WTC11 (cell line): ENCODE measurements at regions not wholly inside any gene's neighbourhood (a gene's known extent, or its start where the extent isn't known, plus 50 kb on each side); places are given as distances from the start of the nearest gene placed in this dataset.
"Not testable (repeated sequence)": the region's sequence is repeated elsewhere in the genome, so short reads cannot be mapped to it uniquely, and the experiment has no call there.

Experiments used
- ATAC-seq: fragments of 200-7000 bp; cut with Tn5 transposase; 2 replicates; pipeline ENCODE4 v1.10.0; 2021; ENCODE audit warnings: mild to moderate bottlenecking, moderate library complexity
- CTCF ChIA-PET: fragments of 300-600 bp; sonication (Branson Sonifier 250); formaldehyde crosslinking; loops from one replicate; lab custom pipeline; 2021; ENCODE audit warnings: antibody characterized with exemption; lab: Charles Lee
- POLR2A ChIA-PET: fragments of 350-600 bp; sonication (Branson Sonifier 250); formaldehyde crosslinking; loops from one replicate; lab custom pipeline; 2021; ENCODE audit warnings: antibody characterized with exemption; lab: Charles Lee
- DNase-seq: peaks from one replicate; pipeline ENCODE4 v3.0.0; 2021; ENCODE audit warnings: low spot score
- H3K27ac Mint-ChIP-seq: 2 replicates; pipeline ENCODE4 v1.8.0; 2021; ENCODE audit warnings: mixed read lengths
- H3K27me3 Mint-ChIP-seq: 2 replicates; pipeline ENCODE4 v1.8.0; 2021; ENCODE audit warnings: low read depth, mild to moderate bottlenecking, moderate library complexity, mixed read lengths
- H3K36me3 Mint-ChIP-seq: 2 replicates; pipeline ENCODE4 v1.8.0; 2021; ENCODE audit warnings: mixed read lengths
- H3K4me1 Mint-ChIP-seq: 2 replicates; pipeline ENCODE4 v1.8.0; 2022; ENCODE audit warnings: mixed read lengths
- H3K4me3 Mint-ChIP-seq: 2 replicates; pipeline ENCODE4 v1.8.0; 2021; ENCODE audit warnings: mild to moderate bottlenecking, moderate library complexity, mixed read lengths
- H3K9me3 Mint-ChIP-seq: 2 replicates; pipeline ENCODE4 v1.8.0; 2021; ENCODE audit warnings: mixed read lengths
- CREB1 ChIP-seq: sonication (generic); formaldehyde crosslinking; IDR thresholded peaks from 2 replicates; pipeline ENCODE4 v1.8.0; 2023; ENCODE audit warnings: mild to moderate bottlenecking, missing genetic modification reagents
- CREM ChIP-seq: sonication (generic); formaldehyde crosslinking; IDR thresholded peaks from 2 replicates; pipeline ENCODE4 v1.8.1; 2022; ENCODE audit warnings: mild to moderate bottlenecking, missing genetic modification reagents, moderate library complexity
- MXD4 ChIP-seq: fragments of 250-450 bp; sonication (Bioruptor Pico); IDR thresholded peaks from 2 replicates; pipeline ENCODE4 v1.8.0; 2021; ENCODE audit warnings: mild to moderate bottlenecking, moderate library complexity, borderline replicate concordance
- NR1H2 ChIP-seq: sonication (generic); formaldehyde crosslinking; IDR thresholded peaks from 2 replicates; pipeline ENCODE4 v1.9.0; 2021; ENCODE audit warnings: mild to moderate bottlenecking, moderate library complexity, missing genetic modification reagents
- NR3C1 ChIP-seq: sonication (generic); formaldehyde crosslinking; conservative IDR thresholded peaks from 2 replicates; pipeline ENCODE4 v1.8.1; 2023; ENCODE audit warnings: low read depth, mild to moderate bottlenecking, missing genetic modification reagents
- PRRX2 ChIP-seq: fragments of 250-450 bp; sonication (Bioruptor Pico); IDR thresholded peaks from 2 replicates; pipeline ENCODE4 v1.8.0; 2021; ENCODE audit warnings: mild to moderate bottlenecking
- RELA ChIP-seq: sonication (generic); formaldehyde crosslinking; IDR thresholded peaks from 2 replicates; pipeline ENCODE4 v1.8.1; 2022; ENCODE audit warnings: missing genetic modification reagents, mild to moderate bottlenecking, borderline replicate concordance
- SMAD4 ChIP-seq: sonication (generic); formaldehyde crosslinking; IDR thresholded peaks from 2 replicates; pipeline ENCODE4 v1.8.0; 2022; ENCODE audit warnings: mild to moderate bottlenecking, missing genetic modification reagents
- TCF7 ChIP-seq: sonication (generic); formaldehyde crosslinking; IDR thresholded peaks from 2 replicates; pipeline ENCODE4 v1.8.0; 2022; ENCODE audit warnings: mild to moderate bottlenecking, low read depth, missing genetic modification reagents, moderate library complexity
- TEAD1 ChIP-seq: sonication (generic); formaldehyde crosslinking; IDR thresholded peaks from 2 replicates; pipeline ENCODE4 v1.8.0; 2022; ENCODE audit warnings: mild to moderate bottlenecking, missing genetic modification reagents
- TP53 ChIP-seq: sonication (generic); formaldehyde crosslinking; IDR thresholded peaks from 2 replicates; pipeline ENCODE4 v1.8.1; 2023; ENCODE audit warnings: mild to moderate bottlenecking, missing genetic modification reagents
- ZNF121 ChIP-seq: sonication (generic); formaldehyde crosslinking; IDR thresholded peaks from 2 replicates; pipeline ENCODE4 v1.8.0; 2023; ENCODE audit warnings: missing genetic modification reagents
- ZNF317 ChIP-seq: sonication (generic); formaldehyde crosslinking; IDR thresholded peaks from 2 replicates; pipeline ENCODE4 v1.8.1; 2023; ENCODE audit warnings: low read depth, mild to moderate bottlenecking, moderate library complexity, missing genetic modification reagents, borderline replicate concordance
- TF ChIP-seq, protein P1 (sequence below): fragments of 250-450 bp; sonication (Bioruptor Pico); conservative IDR thresholded peaks from 2 replicates; pipeline ENCODE4 v1.9.0; 2021; ENCODE audit warnings: mild to moderate bottlenecking
- TF ChIP-seq, protein P2 (sequence below): sonication (generic); formaldehyde crosslinking; IDR thresholded peaks from 2 replicates; pipeline ENCODE4 v1.8.1; 2023; ENCODE audit warnings: mild to moderate bottlenecking, missing genetic modification reagents, moderate library complexity
- TF ChIP-seq, protein P3 (sequence below): sonication (generic); formaldehyde crosslinking; IDR thresholded peaks from 2 replicates; pipeline ENCODE4 v1.8.0; 2022; ENCODE audit warnings: mild to moderate bottlenecking, missing genetic modification reagents
- TF ChIP-seq, protein P4 (sequence below): fragments of 250-450 bp; sonication (Bioruptor Pico); IDR thresholded peaks from 2 replicates; pipeline ENCODE4 v2.1.2; 2022; ENCODE audit warnings: mild to moderate bottlenecking, moderate library complexity
- TF ChIP-seq, protein P5 (sequence below): fragments of 250-450 bp; sonication (Bioruptor Pico); IDR thresholded peaks from 2 replicates; pipeline ENCODE4 v1.9.0; 2021; ENCODE audit warnings: moderate library complexity, mild to moderate bottlenecking, inconsistent platforms, borderline replicate concordance
- TF ChIP-seq, protein P6 (sequence below): sonication (generic); formaldehyde crosslinking; IDR thresholded peaks from 2 replicates; pipeline ENCODE4 v1.8.1; 2022; ENCODE audit warnings: missing genetic modification reagents, borderline replicate concordance

DNA sequence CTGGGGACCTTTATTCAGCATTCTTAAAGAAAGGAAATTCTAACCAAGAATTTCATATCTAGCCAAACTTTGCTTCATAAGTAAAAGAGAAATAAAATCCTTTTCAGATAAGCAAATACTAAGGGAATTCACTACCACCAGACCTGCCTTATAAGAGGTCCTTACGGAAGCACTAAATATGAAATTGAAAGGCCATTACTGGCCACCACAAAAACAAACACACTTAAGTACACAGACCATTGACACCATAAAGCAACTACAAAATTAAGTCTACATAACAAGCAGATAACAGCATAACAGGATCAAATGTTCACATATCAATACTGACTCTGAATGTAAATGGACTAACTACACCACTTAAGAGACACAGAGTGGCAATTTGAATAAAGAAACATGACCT is 361.4 kb upstream of the POU5F2 start:
- no peak overlapping the region for H3K4me3 Mint-ChIP-seq
- H3K27ac Mint-ChIP-seq, result no peak overlapping the region
- no peak for DNase-seq
- H3K4me1 Mint-ChIP-seq, result peaks cover 10% of the 10 kb centered on the region
- peaks cover 44% of the 10 kb centered on the region for H3K9me3 Mint-ChIP-seq
- TF ChIP-seq SMAD4 (CRISPR knock-in tag) (no peak), ZNF121 (CRISPR knock-in tag) (no peak), ZNF317 (CRISPR knock-in tag) (no peak), RELA (CRISPR knock-in tag) (no peak)
- POLR2A ChIA-PET, result no interaction called here
- H3K27me3 Mint-ChIP-seq, result no peaks in the 10 kb centered on the region; the same call in 1 of the 2 replicates
- ATAC-seq, result no peak
- CTCF ChIA-PET, result no interaction called here
- H3K36me3 Mint-ChIP-seq, result peaks cover 24% of the 10 kb centered on the region

DNA sequence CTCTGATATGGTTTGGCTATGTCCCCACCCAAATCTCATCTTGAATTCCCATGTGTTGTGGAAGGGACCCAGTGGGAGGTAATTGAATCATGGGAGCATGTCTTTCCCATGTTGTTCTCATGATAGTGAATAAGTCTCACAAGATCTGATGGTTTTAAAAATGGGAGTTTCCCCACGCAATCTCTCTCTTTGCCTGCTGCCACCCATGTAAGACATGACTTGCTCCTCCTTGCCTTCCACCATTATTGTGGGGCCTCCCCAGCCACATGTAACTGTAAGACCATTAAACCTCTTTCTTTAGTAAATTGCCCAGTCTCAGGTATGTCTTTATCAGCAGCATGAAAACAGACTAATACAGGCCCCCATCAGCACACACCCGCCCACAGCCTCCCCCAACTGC is 356.0 kb upstream of the POU5F2 start:
- peaks cover 29% of the 10 kb centered on the region for H3K9me3 Mint-ChIP-seq
- H3K4me3 Mint-ChIP-seq, DNase-seq, H3K36me3 Mint-ChIP-seq, CTCF ChIA-PET, ATAC-seq, H3K27ac Mint-ChIP-seq, H3K27me3 Mint-ChIP-seq, H3K4me1 Mint-ChIP-seq, POLR2A ChIA-PET: not testable (repeated sequence)

DNA sequence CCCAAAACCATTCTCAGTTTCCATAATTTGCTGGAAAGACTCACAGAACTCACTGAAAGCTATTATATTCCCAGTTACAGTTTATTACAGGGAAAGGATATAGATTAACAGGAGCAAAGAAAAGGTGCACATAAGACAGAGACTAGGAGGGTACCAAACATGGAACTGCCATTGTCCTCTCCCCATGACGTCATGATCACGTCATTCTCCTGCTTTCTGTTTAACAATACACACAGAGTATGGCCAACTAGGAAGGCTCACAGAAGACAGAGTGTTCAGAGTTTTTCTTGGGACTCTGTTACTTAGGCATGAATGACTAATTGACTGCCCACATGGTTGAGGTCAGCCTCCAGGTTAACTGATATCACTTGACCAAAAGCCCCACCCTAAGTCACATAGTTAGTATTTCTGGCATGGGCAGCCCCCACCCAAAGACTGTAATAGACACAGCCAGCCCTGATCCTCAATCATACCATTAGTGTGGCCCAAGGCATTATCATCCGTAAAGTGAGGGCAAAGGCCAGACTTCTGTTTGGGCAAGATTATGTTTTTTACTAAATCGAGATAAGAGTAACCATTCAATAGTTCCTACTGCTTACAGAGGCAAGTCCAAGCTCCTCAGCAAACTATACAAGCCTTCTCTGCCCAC is 353.5 kb upstream of the POU5F2 start:
- Mint-ChIP-seq H3K4me3 (no peak overlapping the region), H3K27me3 (no peaks in the 10 kb centered on the region; the same call in 1 of the 2 replicates), H3K27ac (no peak overlapping the region), H3K4me1 (peaks cover 13% of the 10 kb centered on the region), H3K36me3 (peaks cover 7% of the 10 kb centered on the region; the same call in 1 of the 2 replicates), H3K9me3 (peaks cover 22% of the 10 kb centered on the region)
- ATAC-seq (no peak), DNase-seq (no peak)
- TF ChIP-seq TCF7 (CRISPR knock-in tag), result no peak
- TF ChIP-seq TEAD1 (CRISPR knock-in tag), result no peak
- TF ChIP-seq, protein P1, sequence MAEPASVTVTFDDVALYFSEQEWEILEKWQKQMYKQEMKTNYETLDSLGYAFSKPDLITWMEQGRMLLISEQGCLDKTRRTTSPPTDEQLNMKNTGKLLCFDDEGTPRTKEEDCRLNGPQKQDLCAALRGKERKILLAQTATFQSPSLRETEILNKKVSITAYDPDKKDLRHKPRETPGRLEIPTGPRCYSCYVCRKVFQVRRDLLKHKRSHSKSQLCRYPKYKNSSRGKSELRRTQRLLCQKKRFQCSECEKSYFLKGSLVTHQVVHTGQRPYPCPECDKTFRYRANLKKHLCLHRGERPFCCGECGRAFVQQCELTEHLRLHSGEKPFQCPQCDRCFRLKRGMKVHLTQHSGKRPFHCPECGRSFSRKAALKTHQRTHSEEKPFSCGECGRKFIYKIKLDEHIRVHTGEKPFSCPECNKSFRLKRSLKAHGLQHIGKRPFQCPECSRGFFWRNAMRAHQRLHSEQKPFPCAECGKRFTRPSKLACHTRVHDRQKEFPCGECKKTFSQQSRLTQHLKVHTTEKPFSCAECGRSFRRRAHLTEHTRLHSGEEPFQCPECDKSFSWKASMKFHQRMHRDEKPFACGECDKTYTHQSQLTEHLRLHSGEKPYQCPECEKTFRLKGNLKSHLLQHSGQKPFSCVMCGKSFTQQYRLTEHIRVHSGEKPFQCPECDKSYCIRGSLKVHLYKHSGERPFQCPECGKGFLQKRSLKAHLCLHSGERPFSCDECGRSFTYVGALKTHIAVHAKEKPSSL (CRISPR knock-in tag), result no peak
- no peak for TF ChIP-seq CREB1 (CRISPR knock-in tag)
- TF ChIP-seq, protein P2, sequence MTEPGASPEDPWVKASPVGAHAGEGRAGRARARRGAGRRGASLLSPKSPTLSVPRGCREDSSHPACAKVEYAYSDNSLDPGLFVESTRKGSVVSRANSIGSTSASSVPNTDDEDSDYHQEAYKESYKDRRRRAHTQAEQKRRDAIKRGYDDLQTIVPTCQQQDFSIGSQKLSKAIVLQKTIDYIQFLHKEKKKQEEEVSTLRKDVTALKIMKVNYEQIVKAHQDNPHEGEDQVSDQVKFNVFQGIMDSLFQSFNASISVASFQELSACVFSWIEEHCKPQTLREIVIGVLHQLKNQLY, result no peak
- TF ChIP-seq, protein P3, sequence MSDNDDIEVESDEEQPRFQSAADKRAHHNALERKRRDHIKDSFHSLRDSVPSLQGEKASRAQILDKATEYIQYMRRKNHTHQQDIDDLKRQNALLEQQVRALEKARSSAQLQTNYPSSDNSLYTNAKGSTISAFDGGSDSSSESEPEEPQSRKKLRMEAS (CRISPR knock-in tag), result no peak
- no peak for TF ChIP-seq TP53 (CRISPR knock-in tag)
- TF ChIP-seq CREM (CRISPR knock-in tag), result no peak
- TF ChIP-seq, protein P4, sequence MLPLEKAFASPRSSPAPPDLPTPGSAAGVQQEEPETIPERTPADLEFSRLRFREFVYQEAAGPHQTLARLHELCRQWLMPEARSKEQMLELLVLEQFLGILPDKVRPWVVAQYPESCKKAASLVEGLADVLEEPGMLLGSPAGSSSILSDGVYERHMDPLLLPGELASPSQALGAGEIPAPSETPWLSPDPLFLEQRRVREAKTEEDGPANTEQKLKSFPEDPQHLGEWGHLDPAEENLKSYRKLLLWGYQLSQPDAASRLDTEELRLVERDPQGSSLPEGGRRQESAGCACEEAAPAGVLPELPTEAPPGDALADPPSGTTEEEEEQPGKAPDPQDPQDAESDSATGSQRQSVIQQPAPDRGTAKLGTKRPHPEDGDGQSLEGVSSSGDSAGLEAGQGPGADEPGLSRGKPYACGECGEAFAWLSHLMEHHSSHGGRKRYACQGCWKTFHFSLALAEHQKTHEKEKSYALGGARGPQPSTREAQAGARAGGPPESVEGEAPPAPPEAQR, result no peak
- TF ChIP-seq, protein P5, sequence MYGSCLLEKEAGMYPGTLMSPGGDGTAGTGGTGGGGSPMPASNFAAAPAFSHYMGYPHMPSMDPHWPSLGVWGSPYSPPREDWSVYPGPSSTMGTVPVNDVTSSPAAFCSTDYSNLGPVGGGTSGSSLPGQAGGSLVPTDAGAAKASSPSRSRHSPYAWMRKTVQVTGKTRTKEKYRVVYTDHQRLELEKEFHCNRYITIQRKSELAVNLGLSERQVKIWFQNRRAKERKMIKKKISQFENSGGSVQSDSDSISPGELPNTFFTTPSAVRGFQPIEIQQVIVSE (CRISPR knock-in tag), result no peak
- TF ChIP-seq, protein P6, sequence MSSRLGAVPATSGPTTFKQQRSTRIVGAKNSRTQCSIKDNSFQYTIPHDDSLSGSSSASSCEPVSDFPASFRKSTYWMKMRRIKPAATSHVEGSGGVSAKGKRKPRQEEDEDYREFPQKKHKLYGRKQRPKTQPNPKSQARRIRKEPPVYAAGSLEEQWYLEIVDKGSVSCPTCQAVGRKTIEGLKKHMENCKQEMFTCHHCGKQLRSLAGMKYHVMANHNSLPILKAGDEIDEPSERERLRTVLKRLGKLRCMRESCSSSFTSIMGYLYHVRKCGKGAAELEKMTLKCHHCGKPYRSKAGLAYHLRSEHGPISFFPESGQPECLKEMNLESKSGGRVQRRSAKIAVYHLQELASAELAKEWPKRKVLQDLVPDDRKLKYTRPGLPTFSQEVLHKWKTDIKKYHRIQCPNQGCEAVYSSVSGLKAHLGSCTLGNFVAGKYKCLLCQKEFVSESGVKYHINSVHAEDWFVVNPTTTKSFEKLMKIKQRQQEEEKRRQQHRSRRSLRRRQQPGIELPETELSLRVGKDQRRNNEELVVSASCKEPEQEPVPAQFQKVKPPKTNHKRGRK, result no peak
- no peak for TF ChIP-seq PRRX2 (CRISPR knock-in tag)
- no peak for TF ChIP-seq NR1H2
- TF ChIP-seq MXD4 (CRISPR knock-in tag), result no peak
- no peak for TF ChIP-seq NR3C1 (CRISPR knock-in tag)
- POLR2A ChIA-PET, result interaction anchor here (0.5 kb wide), 1 partner anchor 655 kb away, joined by 6 read pairs; no protein-coding TSS in a partner anchor
- CTCF ChIA-PET, result no interaction called here
